ENCODE measurements at regions not wholly inside any gene's neighbourhood (a gene's known extent, or its start where the extent isn't known, plus 50 kb on each side); places are given as distances from the start of the nearest gene placed in this dataset.

GRCh38 chr6:3919130-3919628, 70.0 kb downstream of the FAM50B start:
- Histone ChIP-seq H3K79me2 (ENCODE audit: control insufficient read depth, insufficient read depth, low read length) (no peaks in the 10 kb centered on the region), H3K27me3 (ENCODE audit: control insufficient read depth, extremely low read depth, insufficient read depth, low read length) (no peaks in the 10 kb centered on the region), H3K4me2 (ENCODE audit: control insufficient read depth, extremely low read depth, insufficient read depth, low read depth, low read length) (no peak overlapping the region), H3K9ac (ENCODE audit: control insufficient read depth, extremely low read depth, insufficient read depth, low read length) (no peak overlapping the region), H3K4me1 (ENCODE audit: control insufficient read depth, extremely low read depth, insufficient read depth, low read length) (no peaks in the 10 kb centered on the region), H3K36me3 (ENCODE audit: control insufficient read depth in 2 of 2, extremely low read depth in 1 of 2, insufficient read depth in 2 of 2, low read length in 2 of 2) (no peaks in the 10 kb centered on the region), H3K27ac (ENCODE audit: control insufficient read depth, insufficient read depth, low read length) (no peak overlapping the region), H4K20me1 (ENCODE audit: control insufficient read depth, extremely low read depth, insufficient read depth, low read length) (no peaks in the 10 kb centered on the region), H3K9me1 (ENCODE audit: control insufficient read depth, extremely low read depth, insufficient read depth, low read length) (no peaks in the 10 kb centered on the region), H3K4me3 (ENCODE audit: control insufficient read depth in 2 of 3, extremely low read depth in 1 of 3, insufficient read depth in 2 of 3, low read depth in 1 of 3, low read length in 3 of 3) (no peak overlapping the region), H2AFZ (ENCODE audit: control insufficient read depth, low read length) (no peak overlapping the region), H3K9me3 (ENCODE audit: control insufficient read depth, low read depth, low read length) (peaks cover 3% of the 10 kb centered on the region)
- no peak for TF ChIP-seq CTCF (optimal IDR thresholded peaks at IDR 0.05 in 1 of 3, IDR thresholded peaks at IDR 0.05 in 1 of 3, conservative IDR thresholded peaks at IDR 0.05 in 1 of 3; ENCODE audit: extremely low read depth in 1 of 3, insufficient read depth in 2 of 3, low read length in 3 of 3)
- no peak for TF ChIP-seq EZH2 (IDR thresholded peaks at IDR 0.05; ENCODE audit: low read length)
- no peak for FAIRE-seq
- dilution Hi-C loops (cut with MboI; ENCODE audit: extremely low pct_ligation_motif_present, low sequenced_read_pairs): no loop called here
- DNase-seq (ENCODE audit: low read depth, low spot score): no peak

- no peaks in the 10 kb centered on the region for H3K36me3 ChIP-seq (ENCODE audit: control insufficient read depth in 2 of 2, extremely low read depth in 1 of 2, insufficient read depth in 2 of 2, low read length in 2 of 2)
- H4K20me1 ChIP-seq (ENCODE audit: control insufficient read depth, extremely low read depth, insufficient read depth, low read length): no peaks in the 10 kb centered on the region
- H3K27ac ChIP-seq (ENCODE audit: control insufficient read depth, insufficient read depth, low read length): no peak overlapping the region
- DNase-seq (ENCODE audit: low read depth, low spot score) (no peak), FAIRE-seq (no peak)
- no peak overlapping the region for H3K4me2 ChIP-seq (ENCODE audit: control insufficient read depth, extremely low read depth, insufficient read depth, low read depth, low read length)
- dilution Hi-C loops (cut with MboI; ENCODE audit: extremely low pct_ligation_motif_present, low sequenced_read_pairs): no loop called here
- no peaks in the 10 kb centered on the region for H3K27me3 ChIP-seq (ENCODE audit: control insufficient read depth, extremely low read depth, insufficient read depth, low read length)
- H3K79me2 ChIP-seq (ENCODE audit: control insufficient read depth, insufficient read depth, low read length): no peaks in the 10 kb centered on the region
- peaks cover 3% of the 10 kb centered on the region for H3K9me3 ChIP-seq (ENCODE audit: control insufficient read depth, low read depth, low read length)
- H3K9me1 ChIP-seq (ENCODE audit: control insufficient read depth, extremely low read depth, insufficient read depth, low read length): no peaks in the 10 kb centered on the region
- H3K4me3 ChIP-seq (ENCODE audit: control insufficient read depth in 2 of 3, extremely low read depth in 1 of 3, insufficient read depth in 2 of 3, low read depth in 1 of 3, low read length in 3 of 3): no peak overlapping the region
- H2AFZ ChIP-seq (ENCODE audit: control insufficient read depth, low read length): no peak overlapping the region
- H3K9ac ChIP-seq (ENCODE audit: control insufficient read depth, extremely low read depth, insufficient read depth, low read length): no peak overlapping the region
- H3K4me1 ChIP-seq (ENCODE audit: control insufficient read depth, extremely low read depth, insufficient read depth, low read length): no peaks in the 10 kb centered on the region
- TF ChIP-seq EZH2 (IDR thresholded peaks at IDR 0.05; ENCODE audit: low read length): no peak
- no peak for TF ChIP-seq CTCF (optimal IDR thresholded peaks at IDR 0.05 in 1 of 3, IDR thresholded peaks at IDR 0.05 in 1 of 3, conservative IDR thresholded peaks at IDR 0.05 in 1 of 3; ENCODE audit: extremely low read depth in 1 of 3, insufficient read depth in 2 of 3, low read length in 3 of 3)
Measured at GRCh38 chr6:3919849-3920248, 70.7 kb downstream of the FAM50B start.
